D721Med (cell line): ENCODE measurements at regions not wholly inside any gene's neighbourhood (a gene's known extent, or its start where the extent isn't known, plus 50 kb on each side); places are given as distances from the start of the nearest gene placed in this dataset.
A peak's percentile ranks its signal among the peaks of the same experiment; 100 is the strongest.

Source experiments
- DNase-seq: peaks from one replicate; pipeline ENCODE4 v3.0.0; 2011; ENCODE audit warnings: low spot score; ENCODE audit not compliant: insufficient read length
- FAIRE-seq: peaks from 2 replicates; lab custom pipeline; 2011; peaks lifted over from hg19 to GRCh38; lab: Jason Lieb, UNC
- CTCF ChIP-seq: IDR thresholded peaks from 2 replicates; pipeline ENCODE4 v1.5.1; 2012; ENCODE audit warnings: mild to moderate bottlenecking, control low read depth; ENCODE audit not compliant: insufficient read depth; ENCODE audit errors: missing control alignments

- no peak for TF ChIP-seq CTCF
- FAIRE-seq (no peak), DNase-seq (no peak)
Measured at GRCh38 chr13:81781471-81781870, 1440.5 kb upstream of the SPRY2 start.

- FAIRE-seq (no peak), DNase-seq (no peak)
- TF ChIP-seq CTCF, result no peak
Measured at GRCh38 chr13:81779876-81780275, 1439.0 kb upstream of the SPRY2 start.

GRCh38 chr13:81778350-81778749, 1437.4 kb upstream of the SPRY2 start:
- no peak for TF ChIP-seq CTCF
- no peak for FAIRE-seq
- no peak for DNase-seq

- TF ChIP-seq CTCF, result no peak
- no peak for FAIRE-seq
- DNase-seq, result no peak
Measured at GRCh38 chr13:81773263-81773662, 1432.3 kb upstream of the SPRY2 start.

GRCh38 chr13:81771951-81772350, 1431.0 kb upstream of the SPRY2 start:
- peak; percentile 61 for FAIRE-seq

GRCh38 chr13:81770868-81771505, 1430.1 kb upstream of the SPRY2 start:
- no peak for FAIRE-seq
- TF ChIP-seq CTCF, result no peak
- no peak for DNase-seq

More at GRCh38 chr13:81771951-81772350, 1431.0 kb upstream of the SPRY2 start:
- DNase-seq, result no peak
- TF ChIP-seq CTCF, result no peak

GRCh38 chr13:81762449-81762848, 1421.5 kb upstream of the SPRY2 start:
- FAIRE-seq (no peak), DNase-seq (no peak)
- no peak for TF ChIP-seq CTCF
